DMS114 treated with DMSO at 0.1 percent for 48 hours (cell line): ENCODE measurements at regions not wholly inside any gene's neighbourhood (a gene's known extent, or its start where the extent isn't known, plus 50 kb on each side); places are given as distances from the start of the nearest gene placed in this dataset.

ENCODE experiments used
- DNase-seq: peaks from one replicate; lab custom pipeline; 2025; ENCODE audit not compliant: unreplicated experiment; lab: John Stamatoyannopoulos, UW

- DNase-seq, result no peak
Observed at GRCh38 chr4:106773076-106773905, 262.8 kb downstream of the DKK2 start.

- no peak for DNase-seq
Observed at GRCh38 chr4:106767991-106768390, 268.1 kb downstream of the DKK2 start.

GRCh38 chr4:106766519-106766918 lies 269.6 kb downstream of the DKK2 start:
- no peak for DNase-seq

- no peak for DNase-seq
Observed at GRCh38 chr4:106764774-106765173, 271.3 kb downstream of the DKK2 start.

- no peak for DNase-seq
Observed at GRCh38 chr4:106762666-106763443, 273.3 kb downstream of the DKK2 start.

GRCh38 chr4:106753426-106753825 lies 282.7 kb downstream of the DKK2 start:
- DNase-seq, result no peak

- no peak for DNase-seq
Observed at GRCh38 chr4:106746451-106746850, 289.7 kb downstream of the DKK2 start.

- DNase-seq, result no peak
Observed at GRCh38 chr4:106738121-106738520, 298.0 kb downstream of the DKK2 start.

GRCh38 chr4:106718548-106718947 lies 317.6 kb downstream of the DKK2 start:
- DNase-seq, result no peak

GRCh38 chr4:106717091-106717490 lies 319.0 kb downstream of the DKK2 start:
- no peak for DNase-seq

GRCh38 chr4:106715825-106716224 lies 320.3 kb downstream of the DKK2 start:
- no peak for DNase-seq

- DNase-seq, result no peak
Observed at GRCh38 chr4:106708464-106708816, 327.7 kb downstream of the DKK2 start.

GRCh38 chr4:106707776-106708463 lies 328.2 kb downstream of the DKK2 start:
- DNase-seq, result no peak

GRCh38 chr4:106704253-106704870 lies 331.8 kb downstream of the DKK2 start:
- DNase-seq, result no peak

- DNase-seq, result no peak
Observed at GRCh38 chr4:106700321-106700720, 331.7 kb upstream of the GIMD1 start.

GRCh38 chr4:106698621-106699195 lies 330.1 kb upstream of the GIMD1 start:
- no peak for DNase-seq

GRCh38 chr4:106695501-106696262 lies 327.1 kb upstream of the GIMD1 start:
- DNase-seq, result no peak

- DNase-seq, result no peak
Observed at GRCh38 chr4:106694232-106694631, 325.7 kb upstream of the GIMD1 start.

GRCh38 chr4:106691749-106692148 lies 323.2 kb upstream of the GIMD1 start:
- DNase-seq, result peak; percentile 2

- DNase-seq, result no peak
Observed at GRCh38 chr4:106690487-106690886, 321.9 kb upstream of the GIMD1 start.
